Breast epithelium (tissue), 4 donors: ENCODE measurements at regions not wholly inside any gene's neighbourhood (a gene's known extent, or its start where the extent isn't known, plus 50 kb on each side); places are given as distances from the start of the nearest gene placed in this dataset.

Experiments
- DNase-seq, 2 donors: peaks; one replicate each; pipeline ENCODE4 v3.0.0-alpha.2; 2019; ENCODE audit warnings: low spot score in 2 of 2
- H3K27ac ChIP-seq, 2 donors: fragments of 200-600 bp; sonication (generic) in 1 of 2; one replicate each; pipeline ENCODE4 v1.5.1; 2016 to 2019; ENCODE audit warnings: mild to moderate bottlenecking in 1 of 2
- H3K27me3 ChIP-seq, 2 donors: fragments of 200-600 bp; sonication (generic) in 1 of 2; one replicate each; pipeline versions ENCODE4 v1.5.1 to v1.6.0; 2017 to 2019; ENCODE audit warnings: control low read depth in 1 of 2, mild to moderate bottlenecking in 1 of 2
- H3K36me3 ChIP-seq: fragments of 200-600 bp; one replicate; pipeline ENCODE4 v1.5.1; 2019
- H3K4me1 ChIP-seq, 2 donors: fragments of 200-600 bp; sonication (generic); one replicate each; pipeline ENCODE4 v1.5.1; 2016 to 2019; ENCODE audit warnings: control low read depth in 1 of 2
- H3K4me3 ChIP-seq, 3 donors: fragments of 200-600 bp; sonication (generic); 1 replicate in 2 of 3; 2 replicates in 1 of 3; pipeline ENCODE4 v1.5.1; 2016 to 2019; ENCODE audit warnings: mild to moderate bottlenecking in 3 of 3, moderate library complexity in 2 of 3
- H3K9me3 ChIP-seq, 2 donors: fragments of 200-600 bp; sonication (generic) in 1 of 2; one replicate each; pipeline ENCODE4 v1.5.1; 2016 to 2019; ENCODE audit warnings: control low read depth in 1 of 2
- POLR2A ChIP-seq: fragments of 450-650 bp; IDR thresholded peaks from one replicate; pipeline ENCODE4 v1.6.1; 2016; ENCODE audit warnings: antibody characterized with exemption, mild to moderate bottlenecking, moderate library complexity
- POLR2AphosphoS5 ChIP-seq, 3 donors: sonication (generic); formaldehyde crosslinking; IDR thresholded peaks; one replicate each; pipeline ENCODE4 v1.6.1; 2017; ENCODE audit warnings: antibody characterized with exemption in 3 of 3
- intact Hi-C: fragments of 100-400 bp; cut with DNase I; formaldehyde crosslinking; loops from one replicate; pipeline ENCODE4 v1.15.1; 2023; ENCODE audit warnings: low total_unique reads
- TF ChIP-seq, protein P1 (sequence below), 3 donors: fragments of 450-650 bp; IDR thresholded peaks; one replicate each; pipeline ENCODE4 v1.5.1; 2016 to 2017; ENCODE audit warnings: antibody characterized with exemption in 3 of 3, mild to moderate bottlenecking in 3 of 3, moderate library complexity in 3 of 3

DNA sequence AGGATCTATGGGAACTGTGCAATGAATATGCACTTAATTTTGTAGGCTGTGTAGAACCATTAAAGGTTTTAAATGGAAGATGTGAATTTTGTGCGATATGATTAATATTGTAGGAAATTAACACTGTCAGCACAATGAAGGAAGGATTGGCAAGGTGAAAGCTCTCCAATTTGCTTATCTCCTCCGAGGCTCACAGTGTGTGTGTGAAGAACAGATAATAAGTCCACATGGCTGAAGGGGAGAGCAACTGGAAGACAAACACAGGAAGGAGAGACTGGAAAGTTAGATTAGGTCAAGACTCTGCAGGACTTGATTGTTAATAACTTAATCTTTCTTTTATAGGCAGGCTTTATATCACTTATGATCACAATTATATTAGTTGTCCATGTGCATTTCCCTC lies 269.7 kb upstream of the VRK2 start:
- Histone ChIP-seq H3K9me3 (no peaks in the 10 kb centered on the region), H3K4me1 (no peaks in the 10 kb centered on the region), H3K4me3 (no peak overlapping the region), H3K27me3 (no peaks in the 10 kb centered on the region), H3K36me3 (no peaks in the 10 kb centered on the region), H3K27ac (no peak overlapping the region)
- intact Hi-C loops = no loop called here
- DNase-seq = no peak
- TF ChIP-seq POLR2A (no peak), POLR2AphosphoS5 (IDR thresholded peaks at IDR 0.05) (no peak)
- TF ChIP-seq, protein P1, sequence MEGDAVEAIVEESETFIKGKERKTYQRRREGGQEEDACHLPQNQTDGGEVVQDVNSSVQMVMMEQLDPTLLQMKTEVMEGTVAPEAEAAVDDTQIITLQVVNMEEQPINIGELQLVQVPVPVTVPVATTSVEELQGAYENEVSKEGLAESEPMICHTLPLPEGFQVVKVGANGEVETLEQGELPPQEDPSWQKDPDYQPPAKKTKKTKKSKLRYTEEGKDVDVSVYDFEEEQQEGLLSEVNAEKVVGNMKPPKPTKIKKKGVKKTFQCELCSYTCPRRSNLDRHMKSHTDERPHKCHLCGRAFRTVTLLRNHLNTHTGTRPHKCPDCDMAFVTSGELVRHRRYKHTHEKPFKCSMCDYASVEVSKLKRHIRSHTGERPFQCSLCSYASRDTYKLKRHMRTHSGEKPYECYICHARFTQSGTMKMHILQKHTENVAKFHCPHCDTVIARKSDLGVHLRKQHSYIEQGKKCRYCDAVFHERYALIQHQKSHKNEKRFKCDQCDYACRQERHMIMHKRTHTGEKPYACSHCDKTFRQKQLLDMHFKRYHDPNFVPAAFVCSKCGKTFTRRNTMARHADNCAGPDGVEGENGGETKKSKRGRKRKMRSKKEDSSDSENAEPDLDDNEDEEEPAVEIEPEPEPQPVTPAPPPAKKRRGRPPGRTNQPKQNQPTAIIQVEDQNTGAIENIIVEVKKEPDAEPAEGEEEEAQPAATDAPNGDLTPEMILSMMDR (IDR thresholded peaks at IDR 0.05) = no peak

DNA sequence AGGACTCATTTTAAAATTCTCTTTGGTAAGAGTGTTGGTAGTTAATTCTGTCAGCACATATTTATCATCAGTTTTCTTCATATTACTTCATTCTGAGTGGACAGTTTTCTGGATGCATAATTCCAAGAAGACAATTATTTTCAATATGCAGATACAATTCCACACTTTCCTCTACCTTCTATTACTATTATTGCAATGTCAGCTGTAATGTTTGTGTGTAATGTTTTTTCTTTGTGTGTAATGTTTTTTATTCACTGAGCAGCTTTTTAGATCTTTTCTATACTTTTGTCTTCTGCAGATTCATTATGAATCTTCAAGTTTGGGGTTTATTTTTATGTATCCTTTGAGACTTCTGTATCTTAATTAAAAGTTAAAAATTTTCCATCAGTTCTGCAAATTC lies 264.0 kb upstream of the VRK2 start:
- no peaks in the 10 kb centered on the region for H3K36me3 ChIP-seq
- TF ChIP-seq POLR2AphosphoS5 (IDR thresholded peaks at IDR 0.05) (no peak), POLR2A (no peak)
- TF ChIP-seq, protein P1 (IDR thresholded peaks at IDR 0.05) = no peak
- no peaks in the 10 kb centered on the region for H3K4me1 ChIP-seq
- no peaks in the 10 kb centered on the region for H3K27me3 ChIP-seq
- intact Hi-C loops = no loop called here
- no peak overlapping the region for H3K27ac ChIP-seq
- no peak overlapping the region for H3K4me3 ChIP-seq
- no peaks in the 10 kb centered on the region for H3K9me3 ChIP-seq
- DNase-seq = no peak

DNA sequence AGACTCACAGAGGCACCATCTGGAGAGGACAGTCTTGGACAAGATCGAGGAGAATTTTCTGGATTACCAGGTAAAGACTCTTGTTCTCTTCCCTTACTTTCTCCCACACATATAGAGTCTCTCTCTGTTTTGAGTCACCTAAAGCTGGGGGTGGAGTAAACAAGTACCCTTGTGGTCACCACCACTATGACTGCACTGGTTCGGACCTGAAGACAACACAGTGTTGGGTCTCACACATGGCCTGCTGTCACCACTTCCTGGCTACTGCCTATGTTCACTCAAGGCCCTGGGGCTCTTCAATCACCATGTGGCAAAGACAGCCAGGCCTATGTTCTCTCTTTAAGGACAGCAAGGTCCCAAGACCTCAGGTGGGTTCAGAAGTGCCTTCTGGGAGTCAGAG lies 253.3 kb upstream of the VRK2 start:
- no peaks in the 10 kb centered on the region for H3K27me3 ChIP-seq
- no peak for DNase-seq
- TF ChIP-seq POLR2A (no peak), POLR2AphosphoS5 (IDR thresholded peaks at IDR 0.05) (no peak)
- TF ChIP-seq, protein P1 (IDR thresholded peaks at IDR 0.05) = no peak
- H3K4me1 ChIP-seq = no peaks in the 10 kb centered on the region
- no peaks in the 10 kb centered on the region for H3K36me3 ChIP-seq
- no peak overlapping the region for H3K27ac ChIP-seq
- intact Hi-C loops = loop anchor here (10.0 kb wide), 1 partner anchor 629 kb away; no protein-coding TSS in a partner anchor
- no peaks in the 10 kb centered on the region for H3K9me3 ChIP-seq
- no peak overlapping the region for H3K4me3 ChIP-seq

DNA sequence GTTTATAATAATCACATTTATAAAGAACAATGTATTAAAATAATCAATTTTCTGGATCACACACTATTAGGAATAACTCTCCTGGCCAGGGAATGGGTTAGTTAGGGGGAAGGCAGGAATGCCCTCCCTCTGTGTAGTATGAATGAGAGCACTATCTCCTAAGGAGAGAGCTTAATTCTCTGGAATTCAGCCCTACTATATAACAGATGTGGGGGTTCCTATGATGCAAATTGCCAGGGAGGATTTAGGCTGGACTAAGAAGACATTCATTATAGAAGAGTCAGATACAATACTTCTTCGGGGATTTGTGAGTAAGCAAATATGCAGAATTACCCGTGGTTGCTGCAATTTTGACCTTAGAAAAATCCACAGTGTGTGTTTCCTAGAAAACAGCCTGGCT lies 250.1 kb upstream of the VRK2 start:
- no peak for DNase-seq
- Histone ChIP-seq H3K9me3 (peaks cover 0 to 4% of the 10 kb centered on the region in 2 donors), H3K4me1 (no peaks in the 10 kb centered on the region), H3K27me3 (no peaks in the 10 kb centered on the region), H3K27ac (no peak overlapping the region), H3K4me3 (no peak overlapping the region), H3K36me3 (no peaks in the 10 kb centered on the region)
- no peak for TF ChIP-seq POLR2AphosphoS5 (IDR thresholded peaks at IDR 0.05)
- TF ChIP-seq POLR2A = no peak
- TF ChIP-seq, protein P1 (IDR thresholded peaks at IDR 0.05) = no peak
- intact Hi-C loops = loop anchor here (10.0 kb wide), 1 partner anchor 632 kb away; no protein-coding TSS in a partner anchor

DNA sequence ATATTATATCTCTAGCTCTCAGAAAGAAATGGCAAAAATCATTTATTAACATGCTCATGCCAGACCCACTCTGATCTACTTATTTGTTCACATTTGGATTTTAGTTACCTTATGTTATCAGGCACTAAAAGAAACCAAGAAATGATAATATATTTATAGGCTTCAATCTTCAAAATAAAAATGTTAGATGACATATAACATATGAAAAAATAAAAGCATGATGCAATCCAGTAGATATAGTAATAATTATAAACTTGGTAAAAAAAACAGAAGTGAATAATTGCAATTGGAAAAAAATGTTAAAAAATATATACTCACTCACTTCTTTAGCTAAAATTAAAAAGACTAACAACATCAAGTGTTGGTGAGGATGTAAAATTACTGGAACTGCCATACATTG lies 248.3 kb upstream of the VRK2 start:
- intact Hi-C loops = loop anchor here (10.0 kb wide), 1 partner anchor 634 kb away; no protein-coding TSS in a partner anchor
- Histone ChIP-seq H3K9me3 (peaks cover 0 to 4% of the 10 kb centered on the region in 2 donors), H3K27me3 (no peaks in the 10 kb centered on the region), H3K27ac (no peak overlapping the region), H3K36me3 (no peaks in the 10 kb centered on the region), H3K4me1 (no peaks in the 10 kb centered on the region), H3K4me3 (no peak overlapping the region)
- TF ChIP-seq, protein P1 (IDR thresholded peaks at IDR 0.05) = no peak
- TF ChIP-seq POLR2A = no peak
- TF ChIP-seq POLR2AphosphoS5 (IDR thresholded peaks at IDR 0.05) = no peak
- no peak for DNase-seq
